ENCODE measurements at regions not wholly inside any gene's neighbourhood (a gene's known extent, or its start where the extent isn't known, plus 50 kb on each side); places are given as distances from the start of the nearest gene placed in this dataset.

- Histone ChIP-seq H2AFZ (ENCODE audit: low read length) (no peak overlapping the region), H3K36me3 (ENCODE audit: insufficient read depth, low read length) (no peaks in the 10 kb centered on the region), H3K9me3 (ENCODE audit: low read length) (no peaks in the 10 kb centered on the region), H3K9me2 (ENCODE audit: insufficient read depth, low read length) (no peaks in the 10 kb centered on the region), H3K4me3 (ENCODE audit: low read depth, low read length, poor library complexity, severe bottlenecking) (no peak overlapping the region), H3K4me2 (ENCODE audit: low read length) (no peak overlapping the region), H3K4me1 (ENCODE audit: insufficient read depth, low read length, poor library complexity, severe bottlenecking) (no peaks in the 10 kb centered on the region), H4K20me1 (ENCODE audit: insufficient read depth, low read length) (no peaks in the 10 kb centered on the region), H3K27ac (ENCODE audit: low read depth, low read length, poor library complexity, severe bottlenecking) (no peak overlapping the region), H3K79me2 (ENCODE audit: insufficient read depth, low read depth, low read length) (no peaks in the 10 kb centered on the region)
- ChIA-PET CTCF (ENCODE audit: unreplicated experiment) (no interaction called here), POLR2A (no interaction called here)
- intact Hi-C loops (cut with micrococcal nuclease; ENCODE audit: unreplicated experiment), result no loop called here
- TF ChIP-seq EZH2phosphoT487 (IDR thresholded peaks at IDR 0.05; ENCODE audit: borderline replicate concordance, low read depth, low read length) (no peak), CTCF (conservative IDR thresholded peaks at IDR 0.05; ENCODE audit: low read length) (no peak)
- no peak for DNase-seq (ENCODE audit: low spot score)
- BruUV-seq (replicated peaks), result no TSS peak
These were observed 96.5 kb upstream of the PLPP4 start for GRCh38 chr10:120360571-120360970.

DNA sequence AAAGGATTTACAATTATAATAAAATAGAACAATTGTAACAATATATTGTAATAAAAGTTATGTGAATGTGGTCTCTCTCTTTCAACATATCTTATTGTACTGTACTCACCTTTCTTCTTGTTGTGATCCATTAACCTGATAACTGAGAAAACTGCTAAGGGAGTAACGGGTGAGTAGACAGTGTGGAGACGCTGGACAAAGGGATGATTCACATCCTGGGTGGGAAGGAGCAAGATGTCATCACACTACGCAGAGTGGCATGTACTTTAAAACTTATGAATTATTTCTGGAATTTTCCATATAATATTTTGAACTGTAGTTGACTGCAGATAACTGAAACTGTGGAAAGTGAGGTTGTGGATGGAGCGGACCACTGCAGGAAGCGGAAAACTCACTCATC is 91.2 kb upstream of the PLPP4 start:
- no peak for TF ChIP-seq EZH2phosphoT487 (IDR thresholded peaks at IDR 0.05; ENCODE audit: borderline replicate concordance, low read depth, low read length)
- TF ChIP-seq CTCF (conservative IDR thresholded peaks at IDR 0.05; ENCODE audit: low read length), result no peak

DNA sequence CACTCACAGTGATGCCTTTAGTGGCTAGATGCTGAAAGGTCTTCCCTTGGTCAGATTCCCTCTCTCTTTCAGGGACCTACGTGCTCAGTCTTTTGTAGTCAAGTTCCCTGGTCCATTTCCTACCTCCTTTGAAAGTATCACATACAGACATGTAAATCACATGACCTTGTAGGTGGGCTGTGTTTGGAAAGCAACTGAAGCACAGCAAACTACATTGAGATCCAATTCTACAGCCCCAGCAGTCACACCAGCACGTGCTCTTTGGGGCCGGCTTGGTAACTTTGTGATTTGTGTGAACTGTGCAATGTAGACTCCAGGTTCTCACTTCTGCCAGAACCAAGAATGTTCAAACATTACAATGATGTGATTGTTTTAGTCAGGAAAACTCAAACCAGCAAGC is 89.7 kb upstream of the PLPP4 start:
- Histone ChIP-seq H3K9me3 (ENCODE audit: low read length) (no peaks in the 10 kb centered on the region), H3K4me2 (ENCODE audit: low read length) (no peak overlapping the region), H4K20me1 (ENCODE audit: insufficient read depth, low read length) (no peaks in the 10 kb centered on the region), H3K4me1 (ENCODE audit: insufficient read depth, low read length, poor library complexity, severe bottlenecking) (no peaks in the 10 kb centered on the region), H2AFZ (ENCODE audit: low read length) (no peak overlapping the region), H3K36me3 (ENCODE audit: insufficient read depth, low read length) (no peaks in the 10 kb centered on the region), H3K79me2 (ENCODE audit: insufficient read depth, low read depth, low read length) (no peaks in the 10 kb centered on the region), H3K27ac (ENCODE audit: low read depth, low read length, poor library complexity, severe bottlenecking) (no peak overlapping the region), H3K4me3 (ENCODE audit: low read depth, low read length, poor library complexity, severe bottlenecking) (no peak overlapping the region), H3K9me2 (ENCODE audit: insufficient read depth, low read length) (no peaks in the 10 kb centered on the region)
- intact Hi-C loops (cut with micrococcal nuclease; ENCODE audit: unreplicated experiment), result no loop called here
- ChIA-PET CTCF (ENCODE audit: unreplicated experiment) (no interaction called here), POLR2A (no interaction called here)
- DNase-seq (ENCODE audit: low spot score), result no peak
- BruUV-seq (replicated peaks), result no TSS peak
- TF ChIP-seq CTCF (conservative IDR thresholded peaks at IDR 0.05; ENCODE audit: low read length) (no peak), EZH2phosphoT487 (IDR thresholded peaks at IDR 0.05; ENCODE audit: borderline replicate concordance, low read depth, low read length) (no peak)

More for the DNA sequence above, 91.2 kb upstream of the PLPP4 start:
- intact Hi-C loops (cut with micrococcal nuclease; ENCODE audit: unreplicated experiment), result no loop called here
- no peaks in the 10 kb centered on the region for H3K36me3 ChIP-seq (ENCODE audit: insufficient read depth, low read length)
- H3K27ac ChIP-seq (ENCODE audit: low read depth, low read length, poor library complexity, severe bottlenecking), result no peak overlapping the region
- DNase-seq (ENCODE audit: low spot score), result no peak
- H3K4me3 ChIP-seq (ENCODE audit: low read depth, low read length, poor library complexity, severe bottlenecking), result no peak overlapping the region
- H4K20me1 ChIP-seq (ENCODE audit: insufficient read depth, low read length), result no peaks in the 10 kb centered on the region
- ChIA-PET CTCF (ENCODE audit: unreplicated experiment) (no interaction called here), POLR2A (interaction anchor here (0.6 kb wide), 1 partner anchor 957 kb away, joined by 3 read pairs; no protein-coding TSS in a partner anchor)
- no peaks in the 10 kb centered on the region for H3K9me3 ChIP-seq (ENCODE audit: low read length)
- no peaks in the 10 kb centered on the region for H3K79me2 ChIP-seq (ENCODE audit: insufficient read depth, low read depth, low read length)
- no TSS peak for BruUV-seq (replicated peaks)
- H3K4me1 ChIP-seq (ENCODE audit: insufficient read depth, low read length, poor library complexity, severe bottlenecking), result no peaks in the 10 kb centered on the region
- H2AFZ ChIP-seq (ENCODE audit: low read length), result no peak overlapping the region
- no peaks in the 10 kb centered on the region for H3K9me2 ChIP-seq (ENCODE audit: insufficient read depth, low read length)
- H3K4me2 ChIP-seq (ENCODE audit: low read length), result no peak overlapping the region
